ENCODE measurements at regions not wholly inside any gene's neighbourhood (a gene's known extent, or its start where the extent isn't known, plus 50 kb on each side); places are given as distances from the start of the nearest gene placed in this dataset.

- no peak for DNase-seq
These were observed 169.8 kb upstream of the PELI2 start for GRCh38 chr14:55948399-55948798.

DNA sequence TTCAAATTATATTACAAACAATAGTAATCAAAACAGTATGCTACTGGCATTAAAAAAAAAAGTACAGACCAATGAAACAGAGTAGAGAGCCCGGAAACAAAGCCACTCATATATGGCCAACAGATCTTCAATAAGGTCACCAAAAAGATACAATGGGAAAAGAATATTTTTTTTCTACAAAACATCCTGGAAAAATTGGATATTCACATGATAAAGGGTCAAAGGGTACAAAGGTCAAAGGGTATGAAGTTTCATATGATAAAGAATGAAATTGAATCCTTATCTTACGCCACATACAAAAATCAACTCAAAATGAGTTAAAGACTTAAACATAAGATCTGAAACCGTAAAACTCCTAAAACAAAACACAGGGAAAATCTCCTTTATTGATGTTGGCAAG, 168.5 kb upstream of the PELI2 start:
- no peak for DNase-seq

- DNase-seq = no peak
These were observed 168.1 kb upstream of the PELI2 start for GRCh38 chr14:55950135-55950534.

GRCh38 chr14:55951341-55952206, 166.6 kb upstream of the PELI2 start:
- no peak for DNase-seq

GRCh38 chr14:55954108-55954507, 164.1 kb upstream of the PELI2 start:
- DNase-seq = no peak

DNA sequence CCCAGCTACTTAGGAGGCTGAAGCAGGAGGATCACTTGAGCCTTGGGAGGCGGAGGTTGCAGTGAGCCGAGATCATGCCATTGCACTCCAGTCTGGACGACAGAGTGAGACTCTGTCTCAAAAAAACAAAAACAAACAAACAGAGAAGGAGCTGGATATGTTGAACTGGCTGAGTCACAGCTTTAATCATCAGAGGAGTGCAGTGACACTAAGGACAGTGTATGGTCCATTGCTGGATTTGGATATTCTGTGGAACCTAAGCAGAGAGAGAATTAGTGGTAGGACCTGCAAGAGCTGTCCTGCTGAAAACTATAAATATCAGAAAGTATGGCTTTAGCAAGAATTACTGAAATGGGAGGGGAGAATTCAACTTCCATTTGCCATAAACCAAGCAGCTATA, 163.0 kb upstream of the PELI2 start:
- DNase-seq = no peak

GRCh38 chr14:55957950-55958349, 160.3 kb upstream of the PELI2 start:
- no peak for DNase-seq

GRCh38 chr14:55963295-55963694, 154.9 kb upstream of the PELI2 start:
- DNase-seq = no peak

DNA sequence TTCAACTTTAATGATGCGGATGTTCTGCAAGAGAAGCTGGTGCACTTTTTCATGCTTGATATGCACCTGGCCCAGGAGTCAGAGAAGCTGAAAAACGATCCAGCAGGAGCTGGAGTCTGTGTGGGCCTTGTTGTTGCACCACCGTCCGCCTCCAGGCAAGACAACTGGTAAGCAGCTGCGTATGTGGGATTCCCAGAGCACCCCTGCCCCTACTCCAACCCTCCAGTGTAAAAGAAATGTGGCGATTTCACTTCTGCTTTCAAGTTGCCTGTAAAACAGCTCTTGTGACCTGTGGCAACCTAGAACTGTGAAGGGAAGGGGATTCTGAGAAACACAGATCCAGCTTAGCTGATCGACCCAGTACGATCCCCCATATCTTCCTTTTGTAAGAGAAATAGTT, 154.1 kb upstream of the PELI2 start:
- peak; percentile 31 to 67 for DNase-seq

- no peak for DNase-seq
These were observed 153.4 kb upstream of the PELI2 start for GRCh38 chr14:55964821-55965220.

DNA sequence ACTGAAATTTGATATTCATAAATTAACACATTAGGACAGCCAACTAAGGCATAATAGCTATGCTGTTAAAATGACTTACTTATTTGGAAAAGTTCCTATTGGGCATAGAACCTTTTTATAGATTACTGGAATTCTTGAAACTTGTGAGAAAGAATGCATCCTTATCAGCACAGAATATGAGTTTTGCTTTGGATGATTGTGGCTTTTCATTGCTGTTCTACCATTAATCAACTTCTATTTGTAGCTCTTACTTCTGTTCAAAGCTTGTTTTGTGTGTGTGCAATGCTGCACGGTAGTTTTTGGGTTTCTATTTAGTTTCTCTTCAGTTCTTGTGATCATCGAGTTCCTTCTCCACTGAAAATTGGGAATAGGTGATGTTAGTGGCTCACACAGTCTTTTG, 152.4 kb upstream of the PELI2 start:
- DNase-seq = no peak

GRCh38 chr14:55968741-55969140, 149.5 kb upstream of the PELI2 start:
- no peak for DNase-seq

- DNase-seq = no peak
These were observed 144.9 kb upstream of the PELI2 start for GRCh38 chr14:55973285-55973800.

DNA sequence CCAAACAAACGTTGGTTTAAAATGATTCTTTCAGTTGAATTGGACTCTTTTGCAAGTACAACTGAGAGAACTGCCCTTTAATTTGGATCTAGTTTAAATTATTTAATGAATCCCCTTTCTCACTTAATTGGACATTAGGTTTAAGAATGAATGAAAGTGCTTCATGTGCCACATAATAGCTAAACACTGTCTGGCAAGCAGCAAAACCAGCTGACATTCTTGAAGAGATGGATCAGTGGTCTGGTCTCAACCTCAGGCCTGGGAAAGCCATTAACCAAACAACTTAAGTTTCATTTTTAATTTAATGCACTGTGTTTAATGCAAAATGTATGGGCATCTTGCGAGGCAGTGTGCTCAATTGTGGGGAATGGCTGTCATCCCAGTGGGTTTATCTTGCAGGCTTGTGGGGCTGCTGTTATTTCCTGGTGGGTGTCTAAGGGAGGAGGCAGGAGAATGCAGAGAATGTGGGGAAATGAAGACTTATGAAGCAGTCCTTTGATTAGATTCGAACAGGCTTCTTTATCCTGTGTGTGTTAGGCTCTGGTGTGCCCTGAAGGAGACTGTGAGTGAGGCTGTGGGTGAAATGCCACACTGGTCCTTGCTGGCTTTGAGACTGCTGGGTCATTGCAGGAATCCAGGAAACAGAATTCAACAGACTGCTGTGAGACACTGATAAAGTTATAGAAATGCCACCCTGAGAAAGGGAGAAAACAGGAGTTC, 144.1 kb upstream of the PELI2 start:
- no peak for DNase-seq

GRCh38 chr14:55975281-55975910, 142.8 kb upstream of the PELI2 start:
- DNase-seq = no peak

GRCh38 chr14:55976219-55976618, 142.0 kb upstream of the PELI2 start:
- no peak for DNase-seq

DNA sequence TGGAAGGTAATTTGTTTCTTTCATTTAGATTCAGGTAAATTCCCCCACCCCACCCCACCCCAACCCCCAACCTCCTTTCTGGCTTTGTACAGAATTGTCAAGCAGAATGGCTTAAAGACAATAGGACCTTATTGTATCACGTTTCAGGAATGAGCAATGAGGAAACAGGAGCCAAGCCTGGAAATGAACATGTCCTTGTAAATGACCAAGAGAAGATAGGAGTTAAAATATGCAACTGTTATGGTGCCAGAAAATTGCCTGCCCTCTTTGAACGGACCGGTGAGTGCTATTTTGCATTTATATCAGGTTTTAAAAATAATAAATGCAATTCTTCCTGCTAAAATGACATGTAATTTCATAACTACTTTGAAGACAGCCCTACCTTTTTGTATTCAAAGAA, 141.6 kb upstream of the PELI2 start:
- no peak for DNase-seq

DNA sequence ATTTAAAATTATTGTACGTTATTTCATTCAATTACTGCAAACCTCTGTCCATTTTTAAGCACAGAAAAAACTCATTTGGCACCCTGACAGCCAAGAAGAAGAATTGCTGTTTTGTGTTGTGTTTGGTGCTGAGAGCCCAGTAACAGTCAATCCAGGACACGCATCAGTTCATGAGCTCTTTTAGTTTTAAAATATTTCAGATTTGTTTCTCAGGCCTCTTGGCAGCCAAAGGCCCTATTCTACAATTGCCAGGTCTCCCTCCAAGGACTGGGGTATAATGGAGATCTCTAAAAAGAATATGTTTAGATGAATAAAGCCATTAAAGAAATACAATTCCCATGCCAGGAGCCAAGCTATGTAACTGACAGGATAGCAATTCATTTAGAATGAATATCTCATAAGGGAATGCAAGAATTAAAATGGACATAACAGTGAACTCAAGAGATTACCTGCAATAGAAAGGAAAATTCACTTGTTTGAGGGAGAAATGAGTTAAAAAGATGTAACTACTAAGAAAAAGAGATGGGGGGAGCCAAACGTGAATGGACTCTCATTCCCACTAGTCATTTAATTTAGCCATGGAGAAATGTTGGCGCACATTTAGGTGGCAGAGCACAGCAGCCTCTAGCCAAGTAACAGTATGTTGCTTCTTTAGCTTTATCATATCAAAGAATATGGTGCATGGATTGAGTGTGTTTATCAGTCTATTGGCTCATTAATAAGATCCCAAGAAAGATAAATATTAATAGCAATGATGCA, 140.6 kb upstream of the PELI2 start:
- DNase-seq = no peak

GRCh38 chr14:55979096-55979495, 139.1 kb upstream of the PELI2 start:
- no peak for DNase-seq

DNA sequence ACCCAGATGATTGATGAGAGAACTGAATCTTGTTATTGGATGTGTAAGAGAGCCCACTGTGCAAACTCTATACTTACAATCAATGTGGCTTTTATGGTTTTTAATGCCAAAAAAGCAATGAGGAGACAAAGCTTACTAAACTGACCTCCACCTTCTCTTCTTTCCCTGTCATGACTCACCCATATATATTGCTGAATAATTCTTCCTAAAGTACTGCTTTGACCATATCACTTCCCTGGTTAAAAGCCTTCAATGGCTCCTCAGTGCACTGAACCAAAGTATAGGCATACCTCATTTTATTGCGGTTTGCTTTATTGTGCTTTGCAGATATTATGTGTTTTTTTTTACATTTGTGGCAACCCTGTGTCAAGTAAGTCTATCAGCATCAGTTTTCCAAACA, 138.4 kb upstream of the PELI2 start:
- DNase-seq = no peak

GRCh38 chr14:55980970-55981369, 137.2 kb upstream of the PELI2 start:
- no peak for DNase-seq

DNA sequence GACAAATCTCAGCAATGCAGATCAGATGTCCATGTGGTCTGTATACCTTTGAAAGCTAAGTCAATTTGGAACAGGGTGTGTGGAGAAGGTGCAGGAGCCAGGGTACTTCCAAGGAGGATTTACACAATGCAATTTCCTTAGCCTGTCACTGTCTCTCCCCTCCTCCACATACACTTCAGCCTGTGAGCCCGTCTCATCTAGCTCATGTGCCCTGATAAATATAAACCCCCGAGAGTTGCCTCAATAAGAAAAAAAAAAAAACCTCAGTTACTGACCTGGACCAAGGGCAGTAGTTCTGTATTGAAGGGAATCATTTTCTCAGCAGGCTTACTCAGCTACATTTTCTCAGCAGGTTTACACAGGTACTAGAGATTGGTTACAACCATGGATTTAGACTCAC, 132.1 kb upstream of the PELI2 start:
- DNase-seq = no peak

DNA sequence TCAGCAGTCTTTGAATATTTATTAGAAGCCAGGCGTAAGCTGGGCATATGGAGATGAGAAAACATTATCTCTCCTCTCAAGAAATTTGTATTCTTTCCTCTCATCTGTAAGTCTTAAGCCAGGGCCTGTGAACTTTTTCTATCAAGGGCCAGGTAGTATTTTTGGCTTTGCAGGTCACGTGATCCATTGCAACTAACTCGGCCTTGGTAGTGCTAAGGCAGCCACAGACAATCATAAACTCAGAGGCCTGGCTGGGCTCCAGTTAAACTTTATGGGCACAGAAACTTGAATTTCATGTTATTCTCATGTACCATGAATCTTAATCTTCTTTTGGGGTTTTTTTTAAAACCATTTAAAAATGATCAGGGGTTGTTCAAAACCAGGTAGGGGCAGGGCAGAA, 117.4 kb upstream of the PELI2 start:
- DNase-seq = no peak

Data from inflammatory macrophage treated with lipopolysaccharide for 1 hour (primary cell).